NCI-H2196 (cell line): ENCODE measurements at regions not wholly inside any gene's neighbourhood (a gene's known extent, or its start where the extent isn't known, plus 50 kb on each side); places are given as distances from the start of the nearest gene placed in this dataset.
"Not testable (repeated sequence)": the region's sequence is repeated elsewhere in the genome, so short reads cannot be mapped to it uniquely, and the experiment has no call there.

Source experiments
- DNase-seq: peaks from one replicate; lab custom pipeline; 2025; ENCODE audit not compliant: unreplicated experiment; lab: John Stamatoyannopoulos, UW

- DNase-seq: no peak
These were observed 432.7 kb upstream of the SMIM21 start for GRCh38 chr18:75860166-75860565.

GRCh38 chr18:75859533-75859932, 432.0 kb upstream of the SMIM21 start:
- DNase-seq: no peak

GRCh38 chr18:75858754-75859153, 431.3 kb upstream of the SMIM21 start:
- no peak for DNase-seq

GRCh38 chr18:75857558-75857957, 430.1 kb upstream of the SMIM21 start:
- DNase-seq: no peak

- DNase-seq: no peak
These were observed 427.3 kb upstream of the SMIM21 start for GRCh38 chr18:75854808-75855207.

GRCh38 chr18:75854174-75854573, 426.7 kb upstream of the SMIM21 start:
- no peak for DNase-seq

GRCh38 chr18:75846321-75846720, 418.8 kb upstream of the SMIM21 start:
- DNase-seq: no peak

GRCh38 chr18:75845413-75845812, 417.9 kb upstream of the SMIM21 start:
- DNase-seq: no peak

- no peak for DNase-seq
These were observed 416.6 kb upstream of the SMIM21 start for GRCh38 chr18:75844146-75844545.

- no peak for DNase-seq
These were observed 412.6 kb upstream of the SMIM21 start for GRCh38 chr18:75840131-75840530.

- not testable (repeated sequence) for DNase-seq
These were observed 412.2 kb upstream of the SMIM21 start for GRCh38 chr18:75839686-75840085.

- DNase-seq: no peak
These were observed 411.5 kb upstream of the SMIM21 start for GRCh38 chr18:75839041-75839440.

GRCh38 chr18:75837316-75837715, 409.8 kb upstream of the SMIM21 start:
- DNase-seq: no peak

- no peak for DNase-seq
These were observed 409.0 kb upstream of the SMIM21 start for GRCh38 chr18:75836516-75836915.

GRCh38 chr18:75831960-75832359, 404.5 kb upstream of the SMIM21 start:
- no peak for DNase-seq

- DNase-seq: no peak
These were observed 403.3 kb upstream of the SMIM21 start for GRCh38 chr18:75830828-75831227.

- DNase-seq: no peak
These were observed 401.6 kb upstream of the SMIM21 start for GRCh38 chr18:75829091-75829490.

GRCh38 chr18:75828379-75828778, 400.9 kb upstream of the SMIM21 start:
- no peak for DNase-seq

GRCh38 chr18:75827751-75828287, 400.3 kb upstream of the SMIM21 start:
- DNase-seq: no peak

GRCh38 chr18:75824661-75825060, 397.2 kb upstream of the SMIM21 start:
- DNase-seq: no peak

GRCh38 chr18:75823471-75823870, 396.0 kb upstream of the SMIM21 start:
- DNase-seq: no peak

- DNase-seq: no peak
These were observed 390.9 kb upstream of the SMIM21 start for GRCh38 chr18:75818383-75818782.

GRCh38 chr18:75815767-75816166, 388.3 kb upstream of the SMIM21 start:
- no peak for DNase-seq

- DNase-seq: no peak
These were observed 385.3 kb upstream of the SMIM21 start for GRCh38 chr18:75812761-75813160.
